Mucosa of descending colon (tissue), 3 donors: ENCODE measurements at regions not wholly inside any gene's neighbourhood (a gene's known extent, or its start where the extent isn't known, plus 50 kb on each side); places are given as distances from the start of the nearest gene placed in this dataset.

Experiments
- ATAC-seq: fragments of 200-7000 bp; cut with Tn5 transposase; one replicate; pipeline ENCODE4 v1.9.1; 2020; ENCODE audit warnings: mild to moderate bottlenecking, moderate library complexity
- DNase-seq, 3 donors: peaks; one replicate each; pipeline ENCODE4 v3.0.0-alpha.2; 2020
- H3K36me3 ChIP-seq: fragments of 200-600 bp; one replicate; pipeline ENCODE4 v1.8.0; 2021; ENCODE audit warnings: low read depth, mild to moderate bottlenecking
- H3K4me1 ChIP-seq: fragments of 200-600 bp; one replicate; pipeline ENCODE4 v1.8.0; 2021; ENCODE audit warnings: low read depth, mild to moderate bottlenecking
- H3K4me3 ChIP-seq: fragments of 200-600 bp; one replicate; pipeline ENCODE4 v1.8.0; 2021; ENCODE audit warnings: mild to moderate bottlenecking
- H3K9me3 ChIP-seq: fragments of 200-600 bp; one replicate; pipeline ENCODE4 v1.8.0; 2021; ENCODE audit warnings: mild to moderate bottlenecking
- CTCF ChIP-seq: fragments of 200-600 bp; IDR thresholded peaks from one replicate; pipeline ENCODE4 v1.8.0; 2022; ENCODE audit warnings: antibody characterized with exemption, mild to moderate bottlenecking
- intact Hi-C, 2 donors: fragments of 100-400 bp; cut with DNase I in 1 of 2; cut with micrococcal nuclease in 1 of 2; formaldehyde crosslinking; loops; one replicate each; pipeline versions ENCODE4 v1.11.0 to v1.11.1; 2022; cut with DNase I, micrococcal nuclease
- donor health status: DM: no; HTN: no; CAD: no; lungs with moderate emphysema.
- donor health status: DM: no; HTN: no; CAD: no.
- donor health status: DM: no; HTN: yes; CAD: no.

GRCh38 chr14:71382315-71382714 is 475.1 kb downstream of the PCNX1 start:
- no peaks in the 10 kb centered on the region for H3K36me3 ChIP-seq
- DNase-seq (no peak), ATAC-seq (peak; percentile 51)
- intact Hi-C loops, result no loop called here
- H3K4me1 ChIP-seq, result peaks cover 14% of the 10 kb centered on the region
- TF ChIP-seq CTCF, result no peak
- H3K9me3 ChIP-seq, result no peaks in the 10 kb centered on the region
- H3K4me3 ChIP-seq, result no peak overlapping the region

GRCh38 chr14:71383510-71383909 is 476.3 kb downstream of the PCNX1 start:
- ATAC-seq, result no peak
- Histone ChIP-seq H3K4me3 (no peak overlapping the region), H3K36me3 (no peaks in the 10 kb centered on the region), H3K9me3 (no peaks in the 10 kb centered on the region), H3K4me1 (peaks cover 14% of the 10 kb centered on the region)
- no peak for TF ChIP-seq CTCF
- DNase-seq, result no peak
- intact Hi-C loops, result no loop called here

- DNase-seq (no peak), ATAC-seq (peak; percentile 29)
- Histone ChIP-seq H3K4me1 (peaks cover 14% of the 10 kb centered on the region), H3K36me3 (no peaks in the 10 kb centered on the region), H3K4me3 (no peak overlapping the region), H3K9me3 (no peaks in the 10 kb centered on the region)
- no peak for TF ChIP-seq CTCF
- intact Hi-C loops, result no loop called here
Observed at GRCh38 chr14:71384007-71384845, 477.0 kb downstream of the PCNX1 start.

GRCh38 chr14:71387753-71388152 is 480.5 kb downstream of the PCNX1 start:
- no peak for ATAC-seq
- no peak for DNase-seq

DNA sequence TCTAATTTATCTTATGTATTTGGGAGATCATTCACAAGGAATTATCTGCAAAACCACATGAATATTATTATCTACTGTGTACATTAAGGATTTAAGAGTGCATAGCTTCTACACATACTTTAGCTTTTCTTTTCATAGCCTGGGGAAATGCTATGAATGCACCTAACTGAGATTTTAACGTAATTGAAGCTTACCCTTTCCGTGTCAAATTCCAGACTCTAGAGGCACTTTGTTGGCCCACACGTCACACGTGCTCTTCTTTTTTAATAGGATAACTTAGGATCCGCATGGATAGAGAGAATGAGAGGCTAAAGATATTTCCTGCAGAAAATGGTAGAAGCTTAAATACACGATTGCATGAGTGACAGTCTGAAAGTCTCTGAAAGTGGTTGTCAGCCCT is 481.1 kb downstream of the PCNX1 start:
- no peaks in the 10 kb centered on the region for H3K36me3 ChIP-seq
- no peaks in the 10 kb centered on the region for H3K9me3 ChIP-seq
- ATAC-seq, result no peak
- TF ChIP-seq CTCF, result no peak
- DNase-seq, result no peak
- intact Hi-C loops, result no loop called here
- no peak overlapping the region for H3K4me3 ChIP-seq
- peaks cover 5% of the 10 kb centered on the region for H3K4me1 ChIP-seq

More at GRCh38 chr14:71387753-71388152, 480.5 kb downstream of the PCNX1 start:
- H3K4me1 ChIP-seq, result peaks cover 8% of the 10 kb centered on the region
- no peak overlapping the region for H3K4me3 ChIP-seq
- no peaks in the 10 kb centered on the region for H3K36me3 ChIP-seq
- intact Hi-C loops, result no loop called here
- TF ChIP-seq CTCF, result no peak
- no peaks in the 10 kb centered on the region for H3K9me3 ChIP-seq
